Adrenal gland (tissue), 9 donors: ENCODE measurements at regions not wholly inside any gene's neighbourhood (a gene's known extent, or its start where the extent isn't known, plus 50 kb on each side); places are given as distances from the start of the nearest gene placed in this dataset.

Source experiments
- DNase-seq, 7 donors: peaks; one replicate each; pipeline ENCODE4 v3.0.0-alpha.2; 2019 to 2020
- H3K27ac ChIP-seq, 5 donors: fragments of 200-600 bp; sonication (generic) in 4 of 5; 1 replicate in 3 of 5; 2 replicates in 2 of 5; pipeline versions ENCODE4 v1.5.1 to v1.8.0; 2016 to 2020; ENCODE audit warnings: mild to moderate bottlenecking in 1 of 5
- H3K27me3 ChIP-seq: fragments of 200-600 bp; 2 replicates; pipeline ENCODE4 v1.8.0; 2021
- H3K36me3 ChIP-seq, 2 donors: fragments of 200-600 bp; replicated peaks in 1 of 2; 1 replicate in 1 of 2; 2 replicates in 1 of 2; pipeline versions ENCODE4 v1.5.1 to v1.8.0; 2018 to 2022
- H3K4me1 ChIP-seq, 2 donors: fragments of 200-600 bp; replicated peaks in 1 of 2; 1 replicate in 1 of 2; 2 replicates in 1 of 2; pipeline versions ENCODE4 v1.5.1 to v1.8.0; 2018 to 2021
- H3K4me3 ChIP-seq, 4 donors: fragments of 200-600 bp; sonication (generic) in 3 of 4; one replicate each; pipeline ENCODE4 v1.5.1; 2016 to 2018
- H3K9me3 ChIP-seq, 3 donors: fragments of 200-600 bp; sonication (generic) in 1 of 3; replicated peaks in 1 of 3; 1 replicate in 2 of 3; 2 replicates in 1 of 3; pipeline versions ENCODE4 v1.5.1 to v1.8.0; 2016 to 2021
- CTCF ChIP-seq, 6 experiments: fragments of 450-650 bp in 4 of 6; fragments of 200-600 bp in 2 of 6; sonication (generic) in 1 of 6; IDR thresholded peaks; 1 replicate in 5 of 6; 2 replicates in 1 of 6; pipeline versions ENCODE4 v1.5.1 to v1.8.0; 2016 to 2021; ENCODE audit warnings: antibody characterized with exemption in 6 of 6, mild to moderate bottlenecking in 2 of 6, moderate library complexity in 1 of 6
- POLR2A ChIP-seq, 2 donors: fragments of 450-650 bp; IDR thresholded peaks; one replicate each; pipeline ENCODE4 v1.6.1; 2017; ENCODE audit warnings: antibody characterized with exemption in 2 of 2, mild to moderate bottlenecking in 2 of 2, moderate library complexity in 1 of 2
- WGBS, 4 donors: extraction: QIAGEN DNeasy Blood & Tissue Kit in 2 of 4; methylation state at CpG; one replicate each; pipeline versions ENCODE4 v1.1.5 to v1.1.7; 2013 to 2017; 5-methylcytosine and 5-hydroxymethylcytosine counted together
- intact Hi-C, 2 donors: fragments of 100-400 bp; cut with DNase I; formaldehyde crosslinking; loops; one replicate each; pipeline versions ENCODE4 v1.14.1 to v1.15.0; 2022 to 2023
- donor health status: healthy with polysubstance abuse.
- donor health status: Bipolar disorder and iron deficiency.
- donor health status: DM: yes; HTN: yes; CAD: no.
- donor health status: DM: no; HTN: no; CAD: no.
- donor health status: DM: no; HTN: no; CAD: no.

GRCh38 chr16:17776465-17776864 lies 305.7 kb upstream of the XYLT1 start:
- Histone ChIP-seq H3K4me3 (no peak overlapping the region), H3K27me3 (no peaks in the 10 kb centered on the region), H3K9me3 (no peaks in the 10 kb centered on the region), H3K36me3 (no peaks in the 10 kb centered on the region), H3K4me1 (no peaks in the 10 kb centered on the region), H3K27ac (no peak overlapping the region)
- TF ChIP-seq CTCF (IDR thresholded peaks at IDR 0.05) (no peak), POLR2A (IDR thresholded peaks at IDR 0.05) (no peak)
- 38 to 82% (median 64%) methylated on average over 1 of the region's 1 CpG for WGBS, 4 donors
- intact Hi-C loops = no loop called here
- DNase-seq = no peak

GRCh38 chr16:17775061-17775460 lies 304.3 kb upstream of the XYLT1 start:
- intact Hi-C loops = no loop called here
- 58 to 84% (median 77%) methylated on average over 4 of the region's 4 CpGs for WGBS, 4 donors
- Histone ChIP-seq H3K36me3 (no peaks in the 10 kb centered on the region), H3K27me3 (no peaks in the 10 kb centered on the region), H3K9me3 (no peaks in the 10 kb centered on the region), H3K4me3 (no peak overlapping the region), H3K27ac (no peak overlapping the region), H3K4me1 (no peaks in the 10 kb centered on the region)
- no peak for DNase-seq
- no peak for TF ChIP-seq CTCF (IDR thresholded peaks at IDR 0.05)
- TF ChIP-seq POLR2A (IDR thresholded peaks at IDR 0.05) = no peak

GRCh38 chr16:17773698-17774101 lies 302.9 kb upstream of the XYLT1 start:
- no peaks in the 10 kb centered on the region for H3K27me3 ChIP-seq
- no peaks in the 10 kb centered on the region for H3K4me1 ChIP-seq
- H3K27ac ChIP-seq = no peak overlapping the region
- H3K9me3 ChIP-seq = no peaks in the 10 kb centered on the region
- H3K36me3 ChIP-seq = no peaks in the 10 kb centered on the region
- H3K4me3 ChIP-seq = no peak overlapping the region
- peak in 4 of 7 donors; percentile 11 to 83 (median 23) for DNase-seq
- WGBS, 4 donors = 32 to 39% (median 35%) methylated on average over 10 of the region's 10 CpGs
- no peak for TF ChIP-seq POLR2A (IDR thresholded peaks at IDR 0.05)
- no peak for TF ChIP-seq CTCF (IDR thresholded peaks at IDR 0.05)
- intact Hi-C loops = no loop called here

GRCh38 chr16:17770104-17770503 lies 299.3 kb upstream of the XYLT1 start:
- no peaks in the 10 kb centered on the region for H3K9me3 ChIP-seq
- no peaks in the 10 kb centered on the region for H3K36me3 ChIP-seq
- intact Hi-C loops = no loop called here
- 79 to 93% (median 91%) methylated on average over 2 of the region's 2 CpGs for WGBS, 4 donors
- no peak overlapping the region for H3K27ac ChIP-seq
- no peaks in the 10 kb centered on the region for H3K4me1 ChIP-seq
- no peak overlapping the region for H3K4me3 ChIP-seq
- no peak for TF ChIP-seq POLR2A (IDR thresholded peaks at IDR 0.05)
- no peak for TF ChIP-seq CTCF (IDR thresholded peaks at IDR 0.05)
- DNase-seq = no peak
- H3K27me3 ChIP-seq = peaks cover 5% of the 10 kb centered on the region
